Activated T-helper 2 cell treated with anti-CD3 and anti-CD28 coated beads, Interferon-gamma antibody, Interleukin-2, Interleukin-4, amounts not matched to agents 10 μg/mL and 5 μg/mL and 100 μg/mL, durations not matched to agents 14 hours and 24 hours and 36 hours (primary cell): ENCODE measurements at regions not wholly inside any gene's neighbourhood (a gene's known extent, or its start where the extent isn't known, plus 50 kb on each side); places are given as distances from the start of the nearest gene placed in this dataset.
"Not testable (repeated sequence)": the region's sequence is repeated elsewhere in the genome, so short reads cannot be mapped to it uniquely, and the experiment has no call there.

ENCODE experiments used
- DNase-seq: peaks from one replicate; pipeline ENCODE4 v3.0.0; 2021; ENCODE audit warnings: low spot score
- H3K27ac Mint-ChIP-seq: one replicate; pipeline ENCODE4 v1.8.0; 2021; ENCODE audit warnings: mixed read lengths
- H3K27me3 Mint-ChIP-seq: one replicate; pipeline ENCODE4 v1.8.0; 2021; ENCODE audit warnings: low read depth, mixed read lengths
- H3K36me3 Mint-ChIP-seq: one replicate; pipeline ENCODE4 v1.8.0; 2021; ENCODE audit warnings: low read depth, mixed read lengths
- H3K4me1 Mint-ChIP-seq: one replicate; pipeline ENCODE4 v1.8.0; 2021; ENCODE audit warnings: low read depth, mixed read lengths
- H3K4me3 Mint-ChIP-seq: one replicate; pipeline ENCODE4 v1.8.0; 2021; ENCODE audit warnings: low read depth, mild to moderate bottlenecking, moderate library complexity, mixed read lengths
- H3K9me3 Mint-ChIP-seq: one replicate; pipeline ENCODE4 v1.8.0; 2021; ENCODE audit warnings: mixed read lengths
- intact Hi-C: fragments of 100-400 bp; cut with micrococcal nuclease; formaldehyde crosslinking; loops from one replicate; pipeline ENCODE4 v1.15.1; 2023

- H3K9me3 Mint-ChIP-seq, H3K36me3 Mint-ChIP-seq, H3K4me3 Mint-ChIP-seq, H3K4me1 Mint-ChIP-seq, intact Hi-C loops, H3K27ac Mint-ChIP-seq, DNase-seq, H3K27me3 Mint-ChIP-seq: not testable (repeated sequence)
Measured at GRCh38 chr2:19089476-19089875, 268.9 kb downstream of the OSR1 start.

GRCh38 chr2:19086231-19086651 is 272.2 kb downstream of the OSR1 start:
- no peak overlapping the region for H3K27ac Mint-ChIP-seq
- no peaks in the 10 kb centered on the region for H3K4me1 Mint-ChIP-seq
- H3K27me3 Mint-ChIP-seq, result no peaks in the 10 kb centered on the region
- H3K9me3 Mint-ChIP-seq, result no peaks in the 10 kb centered on the region
- no peaks in the 10 kb centered on the region for H3K36me3 Mint-ChIP-seq
- intact Hi-C loops, result no loop called here
- no peak overlapping the region for H3K4me3 Mint-ChIP-seq
- DNase-seq, result no peak

- Mint-ChIP-seq H3K9me3 (no peaks in the 10 kb centered on the region), H3K27me3 (no peaks in the 10 kb centered on the region), H3K4me1 (no peaks in the 10 kb centered on the region), H3K36me3 (no peaks in the 10 kb centered on the region), H3K27ac (no peak overlapping the region), H3K4me3 (no peak overlapping the region)
- DNase-seq, result no peak
- intact Hi-C loops, result no loop called here
Measured at GRCh38 chr2:19078709-19079108, 279.7 kb downstream of the OSR1 start.

- Mint-ChIP-seq H3K4me1 (no peaks in the 10 kb centered on the region), H3K36me3 (no peaks in the 10 kb centered on the region), H3K4me3 (no peak overlapping the region), H3K27me3 (no peaks in the 10 kb centered on the region), H3K27ac (no peak overlapping the region), H3K9me3 (no peaks in the 10 kb centered on the region)
- intact Hi-C loops, result no loop called here
- DNase-seq, result no peak
Measured at GRCh38 chr2:19073522-19073921, 284.9 kb downstream of the OSR1 start.

- Mint-ChIP-seq H3K4me3 (no peak overlapping the region), H3K4me1 (no peaks in the 10 kb centered on the region), H3K27me3 (no peaks in the 10 kb centered on the region), H3K9me3 (no peaks in the 10 kb centered on the region), H3K36me3 (no peaks in the 10 kb centered on the region), H3K27ac (no peak overlapping the region)
- intact Hi-C loops, result no loop called here
- no peak for DNase-seq
Measured at GRCh38 chr2:19072161-19072560, 286.3 kb downstream of the OSR1 start.

- no peak for DNase-seq
- H3K27me3 Mint-ChIP-seq, result no peaks in the 10 kb centered on the region
- no peaks in the 10 kb centered on the region for H3K4me1 Mint-ChIP-seq
- H3K27ac Mint-ChIP-seq, result no peak overlapping the region
- intact Hi-C loops, result no loop called here
- no peaks in the 10 kb centered on the region for H3K36me3 Mint-ChIP-seq
- H3K4me3 Mint-ChIP-seq, result no peak overlapping the region
- H3K9me3 Mint-ChIP-seq, result no peaks in the 10 kb centered on the region
Measured at GRCh38 chr2:19070886-19071285, 287.5 kb downstream of the OSR1 start.

- DNase-seq, result no peak
- Mint-ChIP-seq H3K4me1 (no peaks in the 10 kb centered on the region), H3K4me3 (no peak overlapping the region), H3K27me3 (no peaks in the 10 kb centered on the region), H3K27ac (no peak overlapping the region), H3K9me3 (no peaks in the 10 kb centered on the region), H3K36me3 (no peaks in the 10 kb centered on the region)
- intact Hi-C loops, result no loop called here
Measured at GRCh38 chr2:19068206-19068605, 290.2 kb downstream of the OSR1 start.

- no peak overlapping the region for H3K4me3 Mint-ChIP-seq
- DNase-seq, result no peak
- H3K27ac Mint-ChIP-seq, result no peak overlapping the region
- intact Hi-C loops, result no loop called here
- H3K36me3 Mint-ChIP-seq, result no peaks in the 10 kb centered on the region
- no peaks in the 10 kb centered on the region for H3K27me3 Mint-ChIP-seq
- no peaks in the 10 kb centered on the region for H3K4me1 Mint-ChIP-seq
- H3K9me3 Mint-ChIP-seq, result no peaks in the 10 kb centered on the region
Measured at GRCh38 chr2:19062370-19062769, 296.1 kb downstream of the OSR1 start.

- no peak overlapping the region for H3K27ac Mint-ChIP-seq
- intact Hi-C loops, result no loop called here
- H3K4me3 Mint-ChIP-seq, result no peak overlapping the region
- H3K27me3 Mint-ChIP-seq, result no peaks in the 10 kb centered on the region
- DNase-seq, result no peak
- no peaks in the 10 kb centered on the region for H3K4me1 Mint-ChIP-seq
- H3K9me3 Mint-ChIP-seq, result no peaks in the 10 kb centered on the region
- H3K36me3 Mint-ChIP-seq, result no peaks in the 10 kb centered on the region
Measured at GRCh38 chr2:19059076-19059475, 299.3 kb downstream of the OSR1 start.

- Mint-ChIP-seq H3K4me3 (no peak overlapping the region), H3K27ac (no peak overlapping the region), H3K27me3 (no peaks in the 10 kb centered on the region), H3K36me3 (no peaks in the 10 kb centered on the region), H3K9me3 (no peaks in the 10 kb centered on the region), H3K4me1 (no peaks in the 10 kb centered on the region)
- intact Hi-C loops, result no loop called here
- no peak for DNase-seq
Measured at GRCh38 chr2:19051203-19051831, 307.1 kb downstream of the OSR1 start.

- Mint-ChIP-seq H3K4me1 (no peaks in the 10 kb centered on the region), H3K36me3 (no peaks in the 10 kb centered on the region), H3K27me3 (no peaks in the 10 kb centered on the region), H3K4me3 (no peak overlapping the region), H3K9me3 (no peaks in the 10 kb centered on the region), H3K27ac (no peak overlapping the region)
- intact Hi-C loops, result no loop called here
- no peak for DNase-seq
Measured at GRCh38 chr2:19050354-19050753, 308.1 kb downstream of the OSR1 start.

- no peak for DNase-seq
- H3K4me3 Mint-ChIP-seq, result no peak overlapping the region
- H3K4me1 Mint-ChIP-seq, result no peaks in the 10 kb centered on the region
- H3K27ac Mint-ChIP-seq, result no peak overlapping the region
- H3K27me3 Mint-ChIP-seq, result no peaks in the 10 kb centered on the region
- no peaks in the 10 kb centered on the region for H3K9me3 Mint-ChIP-seq
- H3K36me3 Mint-ChIP-seq, result no peaks in the 10 kb centered on the region
- intact Hi-C loops, result no loop called here
Measured at GRCh38 chr2:19048593-19049266, 309.7 kb downstream of the OSR1 start.

- intact Hi-C loops, result no loop called here
- H3K36me3 Mint-ChIP-seq, result no peaks in the 10 kb centered on the region
- no peaks in the 10 kb centered on the region for H3K9me3 Mint-ChIP-seq
- H3K4me3 Mint-ChIP-seq, result no peak overlapping the region
- no peak overlapping the region for H3K27ac Mint-ChIP-seq
- no peaks in the 10 kb centered on the region for H3K27me3 Mint-ChIP-seq
- no peaks in the 10 kb centered on the region for H3K4me1 Mint-ChIP-seq
- no peak for DNase-seq
Measured at GRCh38 chr2:19046986-19047780, 311.2 kb downstream of the OSR1 start.
